Breast epithelium (tissue), 3 donors: ENCODE measurements at regions not wholly inside any gene's neighbourhood (a gene's known extent, or its start where the extent isn't known, plus 50 kb on each side); places are given as distances from the start of the nearest gene placed in this dataset.

Source experiments
- POLR2A ChIP-seq: fragments of 450-650 bp; IDR thresholded peaks from one replicate; pipeline ENCODE4 v1.6.1; 2016; ENCODE audit warnings: antibody characterized with exemption, mild to moderate bottlenecking, moderate library complexity
- POLR2AphosphoS5 ChIP-seq, 3 donors: sonication (generic); formaldehyde crosslinking; IDR thresholded peaks; one replicate each; pipeline ENCODE4 v1.6.1; 2017; ENCODE audit warnings: antibody characterized with exemption in 3 of 3
- TF ChIP-seq, protein P1 (sequence below), 3 donors: fragments of 450-650 bp; IDR thresholded peaks; one replicate each; pipeline ENCODE4 v1.5.1; 2016 to 2017; ENCODE audit warnings: antibody characterized with exemption in 3 of 3, mild to moderate bottlenecking in 3 of 3, moderate library complexity in 3 of 3

- TF ChIP-seq, protein P1, sequence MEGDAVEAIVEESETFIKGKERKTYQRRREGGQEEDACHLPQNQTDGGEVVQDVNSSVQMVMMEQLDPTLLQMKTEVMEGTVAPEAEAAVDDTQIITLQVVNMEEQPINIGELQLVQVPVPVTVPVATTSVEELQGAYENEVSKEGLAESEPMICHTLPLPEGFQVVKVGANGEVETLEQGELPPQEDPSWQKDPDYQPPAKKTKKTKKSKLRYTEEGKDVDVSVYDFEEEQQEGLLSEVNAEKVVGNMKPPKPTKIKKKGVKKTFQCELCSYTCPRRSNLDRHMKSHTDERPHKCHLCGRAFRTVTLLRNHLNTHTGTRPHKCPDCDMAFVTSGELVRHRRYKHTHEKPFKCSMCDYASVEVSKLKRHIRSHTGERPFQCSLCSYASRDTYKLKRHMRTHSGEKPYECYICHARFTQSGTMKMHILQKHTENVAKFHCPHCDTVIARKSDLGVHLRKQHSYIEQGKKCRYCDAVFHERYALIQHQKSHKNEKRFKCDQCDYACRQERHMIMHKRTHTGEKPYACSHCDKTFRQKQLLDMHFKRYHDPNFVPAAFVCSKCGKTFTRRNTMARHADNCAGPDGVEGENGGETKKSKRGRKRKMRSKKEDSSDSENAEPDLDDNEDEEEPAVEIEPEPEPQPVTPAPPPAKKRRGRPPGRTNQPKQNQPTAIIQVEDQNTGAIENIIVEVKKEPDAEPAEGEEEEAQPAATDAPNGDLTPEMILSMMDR (IDR thresholded peaks at IDR 0.05), result no peak
- TF ChIP-seq POLR2A, result no peak
- no peak for TF ChIP-seq POLR2AphosphoS5 (IDR thresholded peaks at IDR 0.05)
Measured at GRCh38 chr2:3101016-3101942, 276.3 kb downstream of the EIPR1 start.
